Daoy (cell line): ENCODE measurements at regions not wholly inside any gene's neighbourhood (a gene's known extent, or its start where the extent isn't known, plus 50 kb on each side); places are given as distances from the start of the nearest gene placed in this dataset.
A peak's percentile ranks its signal among the peaks of the same experiment; 100 is the strongest.

ENCODE experiments used
- DNase-seq: peaks from one replicate; pipeline ENCODE4 v3.0.0-alpha.2; 2015; ENCODE audit warnings: low read depth

DNA sequence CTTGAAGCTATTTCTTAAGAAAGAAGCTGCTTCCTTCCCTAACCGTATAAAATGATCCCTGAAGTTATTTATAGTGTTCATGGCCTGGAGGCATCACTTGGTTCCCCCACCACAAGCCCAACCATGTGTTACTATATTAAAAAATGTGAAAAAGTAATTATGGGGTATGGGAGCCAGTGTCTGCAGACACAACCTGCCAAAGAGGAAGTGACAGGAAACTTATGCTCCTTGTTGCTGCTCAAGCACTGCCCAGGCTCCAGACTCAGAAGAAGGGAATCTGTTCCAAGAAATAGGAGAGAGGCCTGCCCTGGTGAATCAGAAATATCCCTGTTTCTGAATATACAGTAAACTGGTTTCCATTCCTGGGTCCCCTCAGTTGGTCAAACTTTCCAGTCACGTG is 217.2 kb upstream of the BMP4 start:
- DNase-seq: no peak

DNA sequence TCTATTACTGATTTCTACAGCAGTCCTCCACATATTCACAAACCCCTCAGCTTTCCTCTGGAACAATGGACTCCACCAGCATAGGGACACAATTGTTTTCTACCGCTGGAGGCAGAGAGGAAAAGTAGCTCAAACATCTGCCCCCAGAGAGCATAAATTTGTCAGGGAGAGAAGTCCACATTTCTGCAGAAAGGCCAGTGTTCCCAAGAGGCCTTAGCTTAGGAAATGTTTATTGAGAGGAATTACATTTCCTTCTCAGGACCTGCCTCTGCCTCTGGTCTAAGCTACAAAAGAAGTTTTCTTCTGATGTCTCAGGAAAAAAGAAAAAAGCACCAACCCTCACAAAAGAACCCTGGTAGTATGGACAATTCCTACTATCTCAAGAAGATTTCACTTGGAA is 217.8 kb upstream of the BMP4 start:
- DNase-seq: no peak

DNA sequence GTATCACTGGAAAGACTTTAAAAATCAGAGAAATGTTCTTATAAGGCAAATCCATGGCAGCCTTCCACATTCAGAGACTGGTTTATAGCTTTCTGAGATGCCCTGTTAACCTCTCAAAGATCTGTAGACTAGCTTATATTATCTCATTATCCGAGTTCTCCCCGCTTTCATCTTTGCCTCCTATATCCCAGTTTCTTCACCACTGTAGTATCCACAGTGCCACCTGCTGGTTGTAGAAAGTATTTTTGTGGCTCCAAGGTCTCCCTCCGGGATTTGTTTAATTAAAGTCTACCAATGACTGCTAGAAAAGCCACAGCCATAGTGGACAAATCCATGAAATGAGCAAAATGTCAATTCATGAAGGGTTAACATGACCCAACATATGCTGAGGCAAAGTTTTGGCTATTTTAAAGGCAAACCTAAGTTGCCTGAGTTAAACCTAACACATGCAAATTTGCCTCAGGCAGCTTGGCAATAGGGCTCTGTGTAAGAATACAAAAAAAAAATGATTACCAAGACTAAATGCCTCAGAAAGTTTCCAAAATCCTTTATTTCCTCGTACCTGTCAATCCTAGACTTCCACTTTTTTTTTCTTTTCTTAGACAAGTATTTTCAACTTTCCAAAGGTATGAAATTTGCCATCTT is 218.8 kb upstream of the BMP4 start:
- DNase-seq: peak; percentile 74

DNA sequence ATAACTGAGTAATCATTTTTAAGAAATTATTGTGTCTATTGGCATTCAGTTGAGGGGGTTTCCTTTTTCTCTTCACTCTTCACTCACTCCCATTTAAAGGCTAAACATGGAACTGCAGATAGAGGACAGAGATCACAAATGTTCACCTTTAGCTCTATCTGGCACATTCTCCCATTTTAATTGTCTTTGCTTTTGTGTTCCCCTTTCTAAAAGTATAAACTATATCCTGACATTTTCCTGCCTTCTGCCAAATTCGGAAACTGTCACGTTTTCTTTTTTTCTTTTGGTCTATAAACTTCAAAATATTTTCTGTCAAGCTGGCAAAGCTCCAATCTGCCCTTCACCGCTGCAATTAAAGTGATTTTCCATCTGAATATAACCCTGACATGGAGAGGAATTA is 219.8 kb upstream of the CDKN3 start:
- no peak for DNase-seq

DNA sequence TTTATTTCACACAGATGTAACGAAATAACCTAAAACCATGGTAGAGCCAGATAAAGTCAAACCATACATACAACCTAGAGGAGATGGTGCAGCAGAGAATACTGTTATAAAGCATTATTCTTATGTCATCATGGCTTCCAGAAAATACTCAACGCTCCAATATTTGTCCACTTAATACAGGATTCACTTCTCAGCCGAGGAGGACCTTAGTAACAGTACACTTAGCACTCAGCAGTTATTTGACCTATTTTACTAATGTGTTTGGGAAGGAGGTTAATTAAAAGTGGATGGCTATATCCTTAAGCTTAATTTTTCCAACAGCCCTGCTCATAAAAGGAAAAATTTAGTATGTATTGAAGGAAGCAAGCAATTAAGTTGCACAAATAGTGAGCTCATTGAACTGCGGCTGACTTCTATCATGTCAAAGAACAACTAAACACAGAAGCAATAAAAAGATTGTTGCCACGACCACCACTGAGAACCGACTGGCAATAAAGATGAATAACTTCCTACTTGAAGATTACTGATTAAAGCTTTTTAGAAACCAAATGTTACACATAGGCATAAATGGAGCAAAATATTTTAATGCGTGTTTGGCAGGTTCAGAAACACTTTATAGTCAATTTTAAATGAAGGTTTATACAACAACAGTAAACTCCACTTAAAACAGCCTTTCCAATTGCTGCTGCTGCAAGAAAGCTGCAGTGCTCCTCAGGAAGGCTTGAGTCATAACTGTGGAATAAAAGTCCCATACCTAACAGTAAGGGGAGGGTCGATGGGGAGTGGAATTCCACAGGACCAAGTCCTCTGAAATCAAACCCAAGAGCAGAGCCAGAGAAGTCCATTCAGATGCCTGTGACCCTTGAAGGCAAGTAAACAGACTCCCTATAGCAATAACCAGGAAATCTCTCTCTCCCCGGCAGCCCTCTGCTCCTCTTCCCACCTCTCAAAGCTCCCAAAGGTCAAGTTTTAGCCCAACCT is 218.9 kb upstream of the CDKN3 start:
- DNase-seq: peak; percentile 36

DNA sequence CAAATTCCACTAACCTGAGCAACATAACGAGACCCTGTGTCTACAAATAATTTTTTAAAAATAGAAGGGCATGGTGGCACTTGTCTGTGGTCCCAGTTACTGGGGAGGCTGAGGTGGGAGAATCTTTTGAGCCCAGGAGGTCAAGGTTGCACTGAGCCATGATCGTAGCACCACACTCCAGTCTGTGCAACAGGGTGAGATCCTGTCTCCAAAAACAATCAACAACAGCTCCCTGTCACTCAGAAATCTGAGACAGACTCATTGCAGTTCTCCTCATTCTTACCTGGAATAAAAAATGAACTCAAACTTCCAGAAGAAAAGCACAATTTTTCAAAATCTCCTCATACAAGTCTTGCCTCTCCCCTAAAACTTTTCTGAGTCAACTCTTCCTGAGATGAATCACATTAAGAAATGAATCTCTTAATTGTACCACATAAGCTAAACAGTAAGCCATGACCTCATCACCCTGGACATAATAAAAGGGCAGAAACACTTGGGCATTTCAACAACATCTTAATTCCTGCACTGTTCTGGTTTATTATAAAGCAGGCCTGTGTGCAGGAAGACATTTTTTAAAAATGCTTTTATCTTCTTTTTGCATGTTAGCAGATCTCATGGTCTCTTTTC is 214.3 kb upstream of the CDKN3 start:
- DNase-seq: peak; percentile 75

DNA sequence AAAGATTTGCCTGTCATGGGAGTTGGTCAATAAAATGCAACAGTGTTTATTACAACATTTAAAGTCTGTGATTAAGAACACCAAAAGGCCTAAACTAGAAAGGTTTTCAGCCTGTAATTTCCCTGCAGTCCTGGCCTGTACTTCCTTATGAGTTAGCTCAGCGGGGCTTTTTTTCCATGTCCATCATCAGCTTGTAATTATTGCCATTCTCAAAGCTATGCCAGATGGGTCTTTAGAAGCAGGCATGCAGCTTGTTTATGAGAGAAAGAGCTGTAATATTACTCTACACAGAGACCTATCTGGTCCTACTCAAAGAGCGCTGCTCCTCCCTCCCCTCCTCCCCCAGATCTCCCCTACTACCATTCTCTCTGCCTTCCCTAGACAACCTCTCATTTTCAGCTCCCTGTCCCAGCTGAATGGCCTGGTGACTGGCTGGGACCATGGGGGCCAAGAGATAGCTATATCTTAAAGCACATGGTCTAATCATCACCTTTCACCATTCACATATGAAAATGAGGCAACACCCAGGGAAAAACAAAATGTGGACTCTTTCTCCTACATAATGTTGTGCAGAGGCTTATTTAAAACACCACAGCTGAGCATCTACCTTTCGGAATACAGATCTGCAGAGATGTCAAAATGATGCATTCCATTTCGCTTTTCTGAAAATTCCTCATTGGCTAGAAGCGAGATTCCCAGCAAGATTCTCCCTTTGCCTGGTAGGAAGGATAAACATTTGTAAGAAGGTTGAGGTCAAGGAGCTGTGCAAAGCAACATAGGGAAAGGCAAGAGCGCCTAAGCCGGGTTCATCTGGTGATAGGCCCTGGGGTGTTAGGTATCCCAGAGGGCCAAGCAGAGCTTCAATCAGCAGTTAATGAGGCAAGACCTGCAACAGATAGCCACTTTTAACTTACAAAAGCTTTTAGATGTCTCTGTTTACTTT is 209.7 kb upstream of the CDKN3 start:
- no peak for DNase-seq

DNA sequence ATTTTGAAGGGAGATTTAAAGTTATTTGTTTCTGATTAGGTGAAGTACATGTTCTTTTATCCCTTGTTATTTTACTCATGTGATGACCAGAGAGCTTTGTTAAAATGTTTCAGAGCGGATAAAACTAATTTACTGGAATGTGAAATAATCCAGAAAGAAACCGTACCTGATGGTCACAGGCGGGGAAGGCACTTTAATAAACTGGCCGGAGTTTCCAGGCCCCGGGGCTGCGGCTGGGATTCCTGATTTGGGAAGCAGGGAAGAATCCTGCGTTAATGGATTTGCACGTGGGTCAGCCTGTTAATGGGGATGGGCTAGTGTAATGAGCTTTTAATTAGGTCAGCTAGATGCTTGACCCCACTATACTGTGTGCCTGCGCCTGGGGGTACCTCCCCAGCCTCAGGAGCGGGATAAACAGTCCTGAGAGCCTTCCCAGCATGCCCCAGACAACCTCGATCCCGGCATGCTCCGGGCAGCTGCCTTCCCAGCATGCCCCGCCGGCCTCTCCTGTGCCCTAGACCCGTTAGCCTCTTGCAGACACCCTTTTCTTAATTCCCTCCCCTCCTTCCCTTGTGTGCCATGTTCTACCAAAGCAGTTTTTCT is 208.6 kb upstream of the CDKN3 start:
- DNase-seq: no peak

DNA sequence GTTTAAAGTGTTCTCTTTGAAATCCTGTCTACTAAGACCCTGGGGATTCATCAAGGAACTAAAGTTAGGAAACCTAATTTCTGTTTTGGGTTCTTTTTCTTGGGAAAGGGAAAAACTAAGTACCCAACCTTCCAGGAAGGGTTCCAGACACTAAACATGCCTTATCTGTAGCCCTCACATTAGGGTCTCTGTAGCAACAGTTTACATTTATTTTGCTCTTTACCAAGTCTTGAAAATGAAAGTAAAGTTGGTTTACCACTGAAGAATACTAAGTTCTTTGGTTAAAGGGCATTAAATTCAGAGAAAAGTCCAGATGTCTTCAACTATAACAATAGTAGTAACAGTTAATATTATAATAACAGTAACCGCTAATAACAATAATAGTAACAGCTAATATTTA is 207.5 kb upstream of the CDKN3 start:
- no peak for DNase-seq

DNA sequence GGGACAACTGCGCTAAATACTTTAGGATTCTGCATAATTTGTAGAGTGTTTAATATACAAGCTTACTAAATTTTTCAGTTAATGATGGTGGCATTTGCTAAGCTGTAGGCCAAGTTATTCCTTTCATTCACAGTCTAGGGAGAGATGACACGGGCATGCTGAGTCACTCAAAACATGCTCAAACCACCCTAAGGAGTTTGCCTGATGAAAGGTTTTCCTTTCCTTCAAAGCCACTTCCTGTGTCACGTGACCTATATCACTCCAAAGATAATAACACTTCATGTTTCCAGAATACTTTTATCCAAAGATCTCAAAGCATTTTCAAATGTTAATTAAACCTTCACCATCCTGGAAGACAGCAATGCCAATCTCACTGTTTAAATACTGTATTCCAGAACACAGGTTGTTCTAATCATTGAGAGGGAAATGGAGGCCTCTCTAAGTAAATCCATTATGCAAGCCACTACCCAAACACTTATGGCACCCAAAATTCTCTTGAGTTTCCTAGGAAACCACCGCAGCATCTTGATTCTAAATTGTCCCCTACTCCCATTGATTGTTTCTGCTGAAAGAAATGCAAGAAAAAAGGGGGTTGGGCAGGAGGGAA is 207.0 kb upstream of the CDKN3 start:
- DNase-seq: peak; percentile 89

DNA sequence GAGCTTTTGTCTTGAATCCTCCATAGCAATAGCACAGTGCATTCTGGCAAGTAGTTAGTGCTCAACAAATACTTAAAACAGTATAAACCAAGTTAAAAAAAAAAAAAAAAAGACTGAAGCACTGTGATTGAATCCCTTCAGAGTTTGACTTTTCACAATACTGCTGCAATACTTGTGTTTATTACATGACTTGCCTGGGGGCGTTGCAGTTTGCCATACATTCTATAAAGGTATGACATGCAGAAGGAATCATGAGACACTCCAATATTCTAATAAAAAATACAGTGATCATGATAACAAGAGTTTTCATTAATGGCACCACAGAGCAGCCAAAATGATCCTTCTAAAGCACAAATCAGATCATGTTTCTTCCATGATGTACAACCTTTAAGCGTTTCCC is 205.0 kb upstream of the CDKN3 start:
- DNase-seq: no peak

DNA sequence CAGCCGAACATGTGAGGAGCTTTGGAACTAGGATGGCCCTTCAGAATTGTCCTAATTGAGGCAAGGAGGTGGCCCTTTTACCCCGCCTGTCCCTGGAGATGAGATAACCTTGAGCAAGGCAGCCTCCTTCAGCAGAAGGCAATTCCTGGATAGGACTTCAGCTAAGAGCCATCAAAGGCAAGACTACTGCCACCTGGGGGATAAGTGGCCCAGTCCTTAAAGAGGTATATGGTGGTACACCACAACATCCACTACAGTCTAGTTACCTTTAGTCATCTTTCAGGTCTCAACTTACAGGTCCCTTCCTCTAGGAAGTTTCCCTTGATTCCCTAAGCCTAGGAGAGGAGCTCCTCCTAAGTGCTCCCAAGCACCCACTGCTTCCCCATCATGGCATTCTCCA is 204.2 kb upstream of the CDKN3 start:
- DNase-seq: no peak

DNA sequence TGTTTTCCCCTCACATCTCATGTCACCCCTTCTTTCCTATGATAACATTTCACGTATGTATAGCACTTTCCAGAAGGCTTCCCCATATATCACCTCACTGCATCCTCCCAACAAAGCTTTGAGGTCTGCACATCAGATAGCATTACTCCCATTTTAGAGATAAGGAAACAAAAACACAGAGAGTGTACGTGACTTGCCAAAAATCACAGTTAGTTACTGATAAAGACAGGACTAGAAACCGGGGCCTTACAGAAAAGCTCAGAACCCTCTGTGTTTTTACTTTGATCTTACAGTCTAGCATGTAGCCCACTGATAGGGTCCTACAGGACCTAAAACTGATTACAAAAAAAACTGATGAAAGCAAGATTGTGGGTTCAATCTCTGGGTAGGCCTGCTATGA is 202.9 kb upstream of the CDKN3 start:
- DNase-seq: no peak

DNA sequence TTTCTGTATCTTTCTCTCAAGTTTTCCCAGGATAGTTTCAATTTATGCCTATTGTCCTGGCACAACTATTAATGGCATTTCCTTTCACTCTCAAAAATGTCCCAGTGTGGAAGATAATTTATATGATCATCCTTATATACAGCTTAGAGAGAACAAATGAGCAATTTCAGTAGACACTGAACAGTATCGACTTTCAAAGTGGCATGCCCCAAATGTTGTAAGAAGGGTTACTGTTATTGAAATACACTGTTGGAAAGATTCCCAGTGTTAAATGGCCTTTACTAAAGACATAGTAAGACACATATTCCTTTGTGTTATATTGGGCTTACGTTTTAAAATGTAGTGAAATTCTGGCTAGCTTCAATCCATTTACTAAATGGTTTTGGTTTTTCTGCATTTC is 202.3 kb upstream of the CDKN3 start:
- DNase-seq: no peak

DNA sequence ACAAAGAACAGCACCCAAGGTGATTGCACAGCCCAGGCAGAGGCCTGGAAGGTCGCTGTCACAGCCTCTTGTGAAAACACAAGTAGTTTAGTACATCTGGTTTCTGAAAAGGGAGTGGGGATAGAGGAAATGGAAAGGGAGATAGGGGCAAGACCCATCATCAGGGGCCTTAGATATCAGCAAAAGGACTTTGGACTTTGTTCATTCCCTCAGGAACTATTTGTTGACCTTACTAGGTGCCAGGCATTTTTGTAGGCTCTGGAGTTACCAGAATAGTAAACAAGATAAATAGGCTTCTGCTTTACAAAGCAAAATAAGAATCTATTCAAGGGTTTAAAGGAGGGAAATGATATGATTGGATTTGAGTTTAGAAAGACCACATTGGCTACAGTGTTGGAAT is 199.4 kb upstream of the CDKN3 start:
- DNase-seq: no peak

DNA sequence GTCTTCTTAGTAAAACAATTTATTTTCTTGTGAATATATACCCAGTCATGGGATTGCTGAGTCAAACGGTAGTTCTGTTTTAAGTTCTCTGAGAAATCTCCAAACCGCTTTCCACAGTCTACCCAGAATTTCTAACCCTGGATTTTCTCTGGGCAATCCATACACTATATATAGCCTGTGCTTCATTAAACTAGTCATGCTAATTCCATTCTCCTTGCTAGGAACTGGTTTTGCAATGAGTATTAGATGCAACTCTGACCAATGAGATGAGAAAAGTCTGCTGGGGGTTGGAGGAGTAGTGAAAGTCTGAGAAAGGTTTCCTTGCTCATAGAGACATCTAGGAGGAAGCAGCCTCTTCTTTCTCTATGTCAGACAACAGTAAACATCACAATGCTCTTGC is 196.1 kb upstream of the CDKN3 start:
- DNase-seq: no peak

DNA sequence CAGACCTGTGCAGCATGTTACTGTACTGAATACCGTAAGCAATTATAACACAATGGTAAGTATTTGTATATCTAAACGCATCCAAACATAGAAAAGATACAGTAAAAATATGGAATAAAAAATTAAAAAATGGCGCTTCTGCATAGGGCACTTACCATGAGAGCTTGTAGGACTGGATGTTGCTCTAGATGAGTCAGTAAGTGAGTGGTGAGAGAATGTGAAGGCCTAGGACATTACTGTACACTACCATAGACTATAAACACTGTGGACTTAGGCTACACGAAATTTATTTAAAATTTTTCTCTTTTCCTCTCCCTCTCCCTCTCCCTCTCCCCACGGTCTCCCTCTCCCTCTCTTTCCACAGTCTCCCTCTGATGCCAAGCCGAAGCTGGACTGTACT is 194.5 kb upstream of the CDKN3 start:
- no peak for DNase-seq

DNA sequence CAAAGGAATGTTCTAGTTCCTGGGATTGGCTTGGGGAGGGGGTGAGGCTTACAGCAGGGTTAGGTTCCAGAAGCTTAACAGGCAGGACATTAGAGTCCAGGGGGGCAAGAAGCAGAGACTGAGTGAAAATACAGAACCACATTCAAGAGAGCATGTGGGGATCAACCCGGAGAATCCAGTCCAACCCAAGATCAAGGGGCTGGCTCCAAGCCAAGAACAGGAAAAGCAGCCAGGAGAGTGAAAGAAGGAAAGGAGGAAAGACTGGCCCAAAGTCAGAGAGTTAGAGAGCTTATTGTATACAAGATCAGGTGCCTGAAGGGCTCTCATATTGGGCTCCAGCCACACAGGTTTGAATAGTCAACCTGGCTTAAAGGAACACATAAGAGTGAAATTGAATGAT is 190.3 kb upstream of the CDKN3 start:
- no peak for DNase-seq

DNA sequence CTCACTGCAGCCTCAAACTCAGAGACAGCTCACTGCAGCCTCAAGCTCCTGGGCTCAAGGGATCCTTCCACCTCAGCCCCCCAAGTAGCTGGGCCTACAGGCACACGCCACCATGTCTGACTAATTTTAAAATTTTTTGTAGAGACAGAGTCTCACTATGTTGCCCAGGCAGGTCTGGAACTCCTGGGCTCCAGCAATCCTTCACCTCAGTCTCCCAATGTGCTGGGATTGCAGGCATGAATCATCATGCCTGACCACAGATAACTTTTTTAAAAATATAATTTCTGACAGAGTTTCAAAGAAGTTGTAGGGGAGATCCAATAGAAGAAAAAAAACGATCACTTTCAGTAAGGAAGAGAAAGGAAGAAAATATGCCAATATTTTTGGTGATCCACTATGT is 189.7 kb upstream of the CDKN3 start:
- peak; percentile 28 for DNase-seq

DNA sequence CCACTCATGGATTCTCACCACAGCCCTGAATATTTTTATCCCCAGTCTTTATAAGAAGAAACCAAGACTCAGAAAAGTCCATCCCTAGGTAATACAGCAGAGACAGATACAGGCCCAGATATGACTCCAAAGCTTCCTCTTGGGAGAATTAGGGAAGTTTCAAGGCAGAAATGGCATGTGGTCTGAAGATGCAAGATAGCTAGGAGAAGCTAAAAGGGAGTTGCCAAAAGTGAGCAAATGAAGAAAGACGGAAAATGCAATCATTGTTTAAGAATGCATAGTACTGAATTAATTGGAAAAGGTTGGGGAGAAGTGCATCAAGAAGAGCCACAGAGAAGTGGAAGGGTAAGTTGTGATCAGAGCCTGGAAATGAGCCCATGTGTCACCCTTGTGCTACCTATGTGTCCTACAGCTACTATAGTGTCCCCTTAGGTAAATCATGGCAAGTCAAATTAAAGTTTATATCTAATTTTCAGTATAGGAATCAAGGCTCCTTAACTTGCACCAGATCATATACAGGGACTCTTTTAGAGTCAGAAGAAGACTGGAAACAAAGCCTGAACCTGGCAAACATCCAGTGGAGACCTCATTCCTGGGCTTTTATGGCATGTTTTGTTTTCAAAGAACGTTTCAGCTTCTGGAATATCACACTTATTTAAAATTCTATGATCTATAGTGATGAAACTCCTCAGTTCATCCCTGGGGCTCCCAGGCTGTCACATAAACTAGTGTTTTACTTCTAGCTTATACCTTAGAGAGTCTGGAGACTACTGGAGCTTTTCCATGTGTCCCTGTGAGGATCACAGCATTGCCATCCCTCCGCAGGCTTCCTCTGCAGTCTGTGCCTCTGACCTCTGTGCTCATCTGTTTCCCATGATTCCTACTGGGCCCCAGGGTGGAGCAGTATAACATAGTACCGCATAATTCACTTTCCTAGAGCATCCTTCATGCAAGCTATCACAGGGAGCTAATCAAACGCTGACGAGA is 189.0 kb upstream of the CDKN3 start:
- DNase-seq: no peak
